ENCODE measurements at regions not wholly inside any gene's neighbourhood (a gene's known extent, or its start where the extent isn't known, plus 50 kb on each side); places are given as distances from the start of the nearest gene placed in this dataset.

GRCh38 chr2:126846241-126846640, 52.4 kb upstream of the TEX51 start:
- H3K4me3 ChIP-seq (ENCODE audit: low read length) = no peak overlapping the region
- no peaks in the 10 kb centered on the region for H3K27me3 ChIP-seq (ENCODE audit: insufficient read depth, low read length)
- H3K27ac ChIP-seq (ENCODE audit: low read length) = no peak overlapping the region
- H3K4me1 ChIP-seq (ENCODE audit: insufficient read depth, low read length) = no peaks in the 10 kb centered on the region
- no peak overlapping the region for H3K9ac ChIP-seq (ENCODE audit: low read depth, low read length)
- H3K9me3 ChIP-seq (ENCODE audit: insufficient read depth, low read depth, low read length) = no peaks in the 10 kb centered on the region
- no peaks in the 10 kb centered on the region for H3K36me3 ChIP-seq (ENCODE audit: insufficient read depth, low read depth, low read length)
